A549 (cell line): ENCODE measurements at regions not wholly inside any gene's neighbourhood (a gene's known extent, or its start where the extent isn't known, plus 50 kb on each side); places are given as distances from the start of the nearest gene placed in this dataset.

Experiments
- ATAC-seq, 2 experiments: fragments of 200-7000 bp in 1 of 2; fragments of >200 bp in 1 of 2; cut with Nextera tagmentation in 1 of 2; cut with Tn5 transposase in 1 of 2; 3 replicates each; pipeline versions ENCODE4 v1.8.0 to v1.9.1; 2018 to 2020; ENCODE audit warnings: mild to moderate bottlenecking in 1 of 2, moderate library complexity in 1 of 2
- CTCF ChIA-PET: fragments of 300-600 bp; sonication (Branson Sonifier 250); formaldehyde crosslinking; extraction: SDS; loops from one replicate; lab custom pipeline; 2021; ENCODE audit warnings: antibody characterized with exemption, inconsistent platforms; lab: Yijun Ruan, JAX
- POLR2A ChIA-PET: fragments of 350-600 bp; formaldehyde crosslinking; extraction: SDS; loops from one replicate; lab custom pipeline; 2021; ENCODE audit warnings: antibody characterized with exemption, inconsistent platforms; lab: Yijun Ruan, JAX
- DNase-seq, 2 experiments: peaks; one replicate each; pipeline versions ENCODE4 v3.0.0 to v3.0.0-alpha.2; 2011 to 2016; ENCODE audit warnings: low read depth in 1 of 2, low spot score in 1 of 2
- FAIRE-seq: peaks from 2 replicates; lab custom pipeline; 2011; peaks lifted over from hg19 to GRCh38; lab: Jason Lieb, UNC
- H3K27ac ChIP-seq, 2 experiments: fragments of >200 bp; sonication (Bioruptor Twin); formaldehyde crosslinking; 3 replicates each; pipeline ENCODE4 v1.5.1; 2016 to 2017
- H3K4me1 ChIP-seq: fragments of >200 bp; sonication (Bioruptor Twin); formaldehyde crosslinking; 3 replicates; pipeline ENCODE4 v1.6.1; 2016
- H3K4me2 ChIP-seq: fragments of >200 bp; sonication (Bioruptor Twin); formaldehyde crosslinking; 3 replicates; pipeline ENCODE4 v1.6.1; 2016
- H3K4me3 ChIP-seq: fragments of >200 bp; sonication (Bioruptor Twin); formaldehyde crosslinking; 3 replicates; pipeline ENCODE4 v1.5.1; 2016
- H3K9me3 ChIP-seq: fragments of >200 bp; sonication (Bioruptor Twin); formaldehyde crosslinking; 3 replicates; pipeline ENCODE4 v1.6.1; 2016
- BCL3 ChIP-seq: fragments of >200 bp; sonication (Bioruptor Twin); formaldehyde crosslinking; IDR thresholded peaks from 3 replicates; pipeline ENCODE4 v1.6.1; 2016
- E2F6 ChIP-seq: IDR thresholded peaks from 2 replicates; pipeline ENCODE4 v1.6.1; 2012; ENCODE audit warnings: low read depth, borderline replicate concordance
- EHF ChIP-seq: fragments of 250-450 bp; sonication (Bioruptor Pico); IDR thresholded peaks from 2 replicates; pipeline ENCODE4 v1.5.0; 2020; ENCODE audit warnings: mild to moderate bottlenecking
- EHMT2 ChIP-seq: fragments of 200-600 bp; sonication (generic); IDR thresholded peaks from 2 replicates; pipeline ENCODE4 v1.6.1; 2016; ENCODE audit warnings: antibody characterized with exemption, low read depth, mild to moderate bottlenecking, moderate library complexity
- ELK1 ChIP-seq: fragments of 150-350 bp; IDR thresholded peaks from 2 replicates; pipeline ENCODE4 v1.6.1; 2014; ENCODE audit warnings: low read depth, mild to moderate bottlenecking, low read length
- FOSB ChIP-seq: fragments of 250-450 bp; sonication (Bioruptor Pico); IDR thresholded peaks from 2 replicates; pipeline ENCODE4 v1.5.0; 2020; ENCODE audit warnings: mild to moderate bottlenecking, moderate library complexity
- GATA3 ChIP-seq: IDR thresholded peaks from 2 replicates; pipeline ENCODE4 v1.6.1; 2012; ENCODE audit warnings: borderline replicate concordance
- HES2 ChIP-seq: fragments of >200 bp; sonication (Bioruptor Twin); formaldehyde crosslinking; IDR thresholded peaks from 2 replicates; pipeline ENCODE4 v1.6.1; 2016
- HEYL ChIP-seq: fragments of 250-450 bp; sonication (Bioruptor Pico); IDR thresholded peaks from 2 replicates; pipeline ENCODE4 v1.8.0; 2021; ENCODE audit warnings: mild to moderate bottlenecking, moderate library complexity
- HOXA7 ChIP-seq: fragments of 250-450 bp; sonication (Bioruptor Pico); IDR thresholded peaks from 2 replicates; pipeline ENCODE4 v1.5.0; 2020; ENCODE audit warnings: mild to moderate bottlenecking, moderate library complexity
- HOXB13 ChIP-seq: fragments of 250-450 bp; sonication (Bioruptor Pico); IDR thresholded peaks from 2 replicates; pipeline ENCODE4 v1.5.0; 2020; ENCODE audit warnings: low read depth, mild to moderate bottlenecking, moderate library complexity
- JUNB ChIP-seq: fragments of >200 bp; sonication (Bioruptor Twin); formaldehyde crosslinking; IDR thresholded peaks from 2 replicates; pipeline ENCODE4 v1.6.1; 2016
- KDM5A ChIP-seq: fragments of 200-600 bp; sonication (generic); IDR thresholded peaks from 2 replicates; pipeline ENCODE4 v1.6.1; 2016; ENCODE audit warnings: antibody characterized with exemption, mild to moderate bottlenecking
- MAFK ChIP-seq: fragments of 450-650 bp; IDR thresholded peaks from 2 replicates; pipeline ENCODE4 v1.6.1; 2014; ENCODE audit not compliant: partially characterized antibody
- MAZ ChIP-seq: fragments of 150-350 bp; IDR thresholded peaks from 2 replicates; pipeline ENCODE4 v1.6.1; 2014; ENCODE audit warnings: antibody characterized with exemption, low read depth, low read length, borderline replicate concordance
- NFE2L2 ChIP-seq: fragments of 150-350 bp; conservative IDR thresholded peaks from 2 replicates; pipeline ENCODE4 v1.6.1; 2014; ENCODE audit warnings: low read length
- NPAS2 ChIP-seq: fragments of 250-450 bp; sonication (Bioruptor Pico); IDR thresholded peaks from 2 replicates; pipeline ENCODE4 v1.8.0; 2022; ENCODE audit warnings: mild to moderate bottlenecking, moderate library complexity, borderline replicate concordance
- PHF8 ChIP-seq: fragments of 200-600 bp; sonication (generic); IDR thresholded peaks from 2 replicates; pipeline ENCODE4 v1.6.1; 2016; ENCODE audit warnings: low read depth, mild to moderate bottlenecking, antibody characterized with exemption, moderate library complexity, borderline replicate concordance
- RAD21 ChIP-seq, 2 experiments: fragments of >200 bp in 1 of 2; sonication (Bioruptor Twin) in 1 of 2; formaldehyde crosslinking in 1 of 2; IDR thresholded peaks in 1 of 2; conservative IDR thresholded peaks in 1 of 2; 2 replicates in 1 of 2; 3 replicates in 1 of 2; pipeline ENCODE4 v1.6.1; 2012 to 2018; ENCODE audit warnings: inconsistent platforms in 1 of 2
- RARB ChIP-seq: fragments of 250-450 bp; sonication (Bioruptor Pico); IDR thresholded peaks from 2 replicates; pipeline ENCODE4 v1.8.0; 2021; ENCODE audit warnings: mild to moderate bottlenecking, moderate library complexity
- RCOR1 ChIP-seq: fragments of 150-350 bp; IDR thresholded peaks from 2 replicates; pipeline ENCODE4 v1.6.1; 2014; ENCODE audit warnings: antibody characterized with exemption, low read length, low read depth
- RFX5 ChIP-seq: fragments of 450-650 bp; IDR thresholded peaks from 2 replicates; pipeline ENCODE4 v1.7.1; 2014; ENCODE audit warnings: antibody characterized with exemption, mild to moderate bottlenecking, moderate library complexity
- SREBF2 ChIP-seq: fragments of 450-650 bp; IDR thresholded peaks from 2 replicates; pipeline ENCODE4 v1.6.1; 2014; ENCODE audit warnings: mild to moderate bottlenecking, moderate library complexity
- TP53 ChIP-seq: fragments of 250-450 bp; sonication (Bioruptor Pico); IDR thresholded peaks from 2 replicates; pipeline ENCODE4 v1.5.0; 2021; ENCODE audit warnings: mild to moderate bottlenecking, moderate library complexity
- ZC3H11A ChIP-seq: fragments of 450-650 bp; IDR thresholded peaks from 2 replicates; pipeline ENCODE4 v1.6.1; 2014; ENCODE audit warnings: antibody characterized with exemption, mild to moderate bottlenecking
- ZFP36 ChIP-seq: fragments of 450-650 bp; IDR thresholded peaks from 2 replicates; pipeline ENCODE4 v1.6.1; 2014; ENCODE audit warnings: borderline replicate concordance; ENCODE audit not compliant: partially characterized antibody
- ZSCAN20 ChIP-seq: fragments of 250-450 bp; sonication (Bioruptor Pico); IDR thresholded peaks from 2 replicates; pipeline ENCODE4 v1.8.0; 2022; ENCODE audit warnings: mild to moderate bottlenecking, moderate library complexity
- WGBS: methylation state at CpG from one replicate; pipeline ENCODE4 v1.1.6; 2017; ENCODE audit errors: missing lambda C conversion rate; 5-methylcytosine and 5-hydroxymethylcytosine counted together
- TF ChIP-seq, protein P1 (sequence below): fragments of 250-450 bp; sonication (Bioruptor Pico); IDR thresholded peaks from 2 replicates; pipeline ENCODE4 v1.5.0; 2021; ENCODE audit warnings: mild to moderate bottlenecking, moderate library complexity, borderline replicate concordance

DNA sequence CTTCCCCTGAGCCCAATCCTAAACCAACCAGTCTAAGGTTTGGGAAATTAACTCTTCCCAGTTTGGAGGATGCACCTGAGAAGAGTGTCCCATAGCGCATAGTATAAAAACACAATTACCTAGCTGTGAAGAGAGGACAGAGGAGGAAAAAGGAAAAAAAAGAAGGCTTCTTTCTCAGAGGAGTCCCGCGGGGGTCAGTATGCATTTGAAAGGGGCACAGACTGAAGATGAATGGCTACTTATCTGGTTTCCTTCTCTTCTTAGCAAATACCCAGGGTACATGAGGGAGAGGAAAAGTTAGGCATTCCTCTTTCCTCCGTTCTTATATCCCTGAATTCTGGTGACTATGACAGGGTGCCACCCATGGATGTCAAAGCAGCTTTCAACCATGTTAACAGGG, 96.9 kb downstream of the TMEM47 start:
- no peaks in the 10 kb centered on the region for H3K9me3 ChIP-seq
- WGBS: 66% methylated on average over 4 of the region's 4 CpGs
- TF ChIP-seq RARB (CRISPR knock-in tag): no peak
- no peak for TF ChIP-seq KDM5A
- TF ChIP-seq GATA3: no peak
- no peak for TF ChIP-seq SREBF2
- no peak for TF ChIP-seq NFE2L2
- no peak for TF ChIP-seq E2F6
- no peak for TF ChIP-seq HOXA7 (CRISPR knock-in tag)
- no peak for TF ChIP-seq BCL3
- TF ChIP-seq HOXB13 (CRISPR knock-in tag): no peak
- no peak for TF ChIP-seq PHF8
- TF ChIP-seq ZC3H11A: no peak
- no peak for TF ChIP-seq HEYL (CRISPR knock-in tag)
- TF ChIP-seq EHF (CRISPR knock-in tag): no peak
- TF ChIP-seq MAZ: no peak
- TF ChIP-seq RFX5: no peak
- POLR2A ChIA-PET: no interaction called here
- ATAC-seq (no peak), DNase-seq (no peak), FAIRE-seq (no peak)
- no peak overlapping the region for H3K4me3 ChIP-seq
- no peak overlapping the region for H3K4me2 ChIP-seq
- H3K4me1 ChIP-seq: no peaks in the 10 kb centered on the region
- no peak overlapping the region for H3K27ac ChIP-seq
- CTCF ChIA-PET: no interaction called here

GRCh38 chrX:34559325-34559724, 97.8 kb downstream of the TMEM47 start:
- ChIA-PET CTCF (no interaction called here), POLR2A (no interaction called here)
- ATAC-seq: no peak
- no peaks in the 10 kb centered on the region for H3K9me3 ChIP-seq
- no peak overlapping the region for H3K4me3 ChIP-seq
- 0% methylated on average over 1 of the region's 1 CpG for WGBS
- FAIRE-seq: no peak
- no peak for TF ChIP-seq HEYL (CRISPR knock-in tag)
- TF ChIP-seq JUNB: no peak
- no peak for TF ChIP-seq SREBF2
- TF ChIP-seq HES2: no peak
- TF ChIP-seq NPAS2 (CRISPR knock-in tag): no peak
- TF ChIP-seq RARB (CRISPR knock-in tag): no peak
- no peak for TF ChIP-seq TP53 (CRISPR knock-in tag)
- TF ChIP-seq, protein P1, sequence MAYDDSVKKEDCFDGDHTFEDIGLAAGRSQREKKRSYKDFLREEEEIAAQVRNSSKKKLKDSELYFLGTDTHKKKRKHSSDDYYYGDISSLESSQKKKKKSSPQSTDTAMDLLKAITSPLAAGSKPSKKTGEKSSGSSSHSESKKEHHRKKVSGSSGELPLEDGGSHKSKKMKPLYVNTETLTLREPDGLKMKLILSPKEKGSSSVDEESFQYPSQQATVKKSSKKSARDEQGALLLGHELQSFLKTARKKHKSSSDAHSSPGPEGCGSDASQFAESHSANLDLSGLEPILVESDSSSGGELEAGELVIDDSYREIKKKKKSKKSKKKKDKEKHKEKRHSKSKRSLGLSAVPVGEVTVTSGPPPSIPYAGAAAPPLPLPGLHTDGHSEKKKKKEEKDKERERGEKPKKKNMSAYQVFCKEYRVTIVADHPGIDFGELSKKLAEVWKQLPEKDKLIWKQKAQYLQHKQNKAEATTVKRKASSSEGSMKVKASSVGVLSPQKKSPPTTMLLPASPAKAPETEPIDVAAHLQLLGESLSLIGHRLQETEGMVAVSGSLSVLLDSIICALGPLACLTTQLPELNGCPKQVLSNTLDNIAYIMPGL (CRISPR knock-in tag): no peak
- no peak for TF ChIP-seq RCOR1
- TF ChIP-seq FOSB (CRISPR knock-in tag): no peak
- no peak for TF ChIP-seq MAFK
- no peak for TF ChIP-seq RAD21 (conservative IDR thresholded peaks at IDR 0.05 in 1 of 2, IDR thresholded peaks at IDR 0.05 in 1 of 2)
- no peak for TF ChIP-seq EHMT2
- no peak for TF ChIP-seq ZC3H11A
- no peak for TF ChIP-seq ZFP36
- no peak for TF ChIP-seq ELK1
- TF ChIP-seq MAZ: no peak
- no peak for TF ChIP-seq ZSCAN20
- DNase-seq: peak in 1 of 2 experiments; percentile 13
- no peaks in the 10 kb centered on the region for H3K4me1 ChIP-seq
- no peak overlapping the region for H3K27ac ChIP-seq
- H3K4me2 ChIP-seq: no peak overlapping the region
